ENCODE measurements at regions not wholly inside any gene's neighbourhood (a gene's known extent, or its start where the extent isn't known, plus 50 kb on each side); places are given as distances from the start of the nearest gene placed in this dataset.

- ATAC-seq (no peak), DNase-seq (ENCODE audit: low read depth, low spot score) (no peak)
- TF ChIP-seq CBX3 (IDR thresholded peaks at IDR 0.05; ENCODE audit: low read depth): no peak
- no peak for TF ChIP-seq ELF1 (IDR thresholded peaks at IDR 0.05; ENCODE audit: borderline replicate concordance, low read depth)
- TF ChIP-seq ATF3 (IDR thresholded peaks at IDR 0.05): no peak
- no peak for TF ChIP-seq MAX (IDR thresholded peaks at IDR 0.05)
- TF ChIP-seq CEBPB (IDR thresholded peaks at IDR 0.05; ENCODE audit: low read depth): no peak
- no TSS peak for BruUV-seq (replicated peaks)
- Histone ChIP-seq H3K4me1 (ENCODE audit: control insufficient read depth in 1 of 2, insufficient read depth in 2 of 2, low read length in 2 of 2) (peaks cover 5 to 26% of the 10 kb centered on the region in 2 experiments; a peak in 3 of 4 replicates), H4K20me1 (ENCODE audit: insufficient read depth) (no peaks in the 10 kb centered on the region), H3K79me2 (ENCODE audit: insufficient read depth, low read length) (no peaks in the 10 kb centered on the region), H3K27me3 (ENCODE audit: insufficient read depth, low read length) (no peaks in the 10 kb centered on the region), H3K9me3 (ENCODE audit: control insufficient read depth in 1 of 2, insufficient read depth in 1 of 2, low read depth in 1 of 2, low read length in 2 of 2) (no peaks in the 10 kb centered on the region), H3K9me2 (ENCODE audit: insufficient read depth) (no peaks in the 10 kb centered on the region), H3K36me3 (ENCODE audit: control insufficient read depth in 1 of 2, insufficient read depth in 2 of 2, low read length in 2 of 2) (no peaks in the 10 kb centered on the region), H2AFZ (ENCODE audit: low read depth, low read length, poor library complexity, severe bottlenecking) (no peak overlapping the region), H3K4me3 (replicated peaks in 1 of 2; ENCODE audit: low read depth in 1 of 2, low read length in 2 of 2) (no peak overlapping the region), H3K4me2 (ENCODE audit: low read length) (no peak overlapping the region), H3K9ac (ENCODE audit: low read length) (no peak overlapping the region), H3K27ac (ENCODE audit: low read depth, low read length) (no peak overlapping the region)
- intact Hi-C loops (cut with micrococcal nuclease): no loop called here
- ChIA-PET CTCF (interaction anchor here (0.5 kb wide), 1 partner anchor 549 kb away, joined by 3 read pairs; no protein-coding TSS in a partner anchor), RAD21 (ENCODE audit: low non-redundant PET in 1 of 2, low total read pairs in 2 of 2, uncharacterized antibody in 2 of 2, unreplicated experiment in 2 of 2) (no interaction called here), POLR2A (no interaction called here)
Measured at GRCh38 chr1:228548788-228549187, 61.6 kb downstream of the RNF187 start.

- no peak for TF ChIP-seq CEBPB (IDR thresholded peaks at IDR 0.05; ENCODE audit: low read depth)
- no peaks in the 10 kb centered on the region for H3K79me2 ChIP-seq (ENCODE audit: insufficient read depth, low read length)
- H4K20me1 ChIP-seq (ENCODE audit: insufficient read depth): no peaks in the 10 kb centered on the region
- no peaks in the 10 kb centered on the region for H3K27me3 ChIP-seq (ENCODE audit: insufficient read depth, low read length)
- no peaks in the 10 kb centered on the region for H3K9me2 ChIP-seq (ENCODE audit: insufficient read depth)
- BruUV-seq (replicated peaks): no TSS peak
- ATAC-seq (no peak; the same call in 1 of the 2 replicates), DNase-seq (ENCODE audit: low read depth, low spot score) (no peak)
- H2AFZ ChIP-seq (ENCODE audit: low read depth, low read length, poor library complexity, severe bottlenecking): no peak overlapping the region
- no peaks in the 10 kb centered on the region for H3K36me3 ChIP-seq (ENCODE audit: control insufficient read depth in 1 of 2, insufficient read depth in 2 of 2, low read length in 2 of 2)
- peaks cover 0 to 14% of the 10 kb centered on the region in 2 experiments; a peak in 2 of 4 replicates for H3K4me1 ChIP-seq (ENCODE audit: control insufficient read depth in 1 of 2, insufficient read depth in 2 of 2, low read length in 2 of 2)
- no peak overlapping the region for H3K27ac ChIP-seq (ENCODE audit: low read depth, low read length)
- no peak overlapping the region for H3K4me3 ChIP-seq (replicated peaks in 1 of 2; ENCODE audit: low read depth in 1 of 2, low read length in 2 of 2)
- no peak overlapping the region for H3K4me2 ChIP-seq (ENCODE audit: low read length)
- H3K9ac ChIP-seq (ENCODE audit: low read length): no peak overlapping the region
- no peaks in the 10 kb centered on the region for H3K9me3 ChIP-seq (ENCODE audit: control insufficient read depth in 1 of 2, insufficient read depth in 1 of 2, low read depth in 1 of 2, low read length in 2 of 2)
- ChIA-PET RAD21 (ENCODE audit: low non-redundant PET in 1 of 2, low total read pairs in 2 of 2, uncharacterized antibody in 2 of 2, unreplicated experiment in 2 of 2) (no interaction called here), POLR2A (no interaction called here), CTCF (no interaction called here)
- intact Hi-C loops (cut with micrococcal nuclease): no loop called here
Measured at GRCh38 chr1:228552596-228553176, 65.5 kb downstream of the RNF187 start.
